ENCODE measurements at regions not wholly inside any gene's neighbourhood (a gene's known extent, or its start where the extent isn't known, plus 50 kb on each side); places are given as distances from the start of the nearest gene placed in this dataset.

DNA sequence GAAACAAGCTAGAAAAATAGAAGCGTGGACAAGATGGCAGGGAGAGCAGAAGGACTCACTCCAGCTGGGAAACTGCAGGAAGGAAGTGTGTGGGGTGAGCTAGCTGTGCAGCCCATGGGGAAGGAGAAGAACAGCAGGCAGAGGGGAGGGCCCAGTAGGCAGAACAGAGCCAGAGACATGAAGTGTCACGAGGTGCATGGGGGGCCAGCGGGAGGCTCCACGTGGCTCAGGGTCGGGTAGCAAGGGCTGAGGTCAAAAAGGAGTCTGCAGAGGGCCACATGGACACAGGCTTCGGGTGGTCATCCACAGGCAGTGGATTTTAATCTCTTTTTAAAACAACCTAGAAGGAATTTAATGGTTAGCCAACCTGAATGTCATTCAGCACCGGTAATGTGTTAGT, 669.0 kb downstream of the BCL11B start:
- WGBS, 2 experiments (ENCODE audit: extremely low coverage in 2 of 2, insufficient read length in 1 of 2), result 0% methylated on average over 1 of the region's 7 CpGs; no CpG with 5 or more reads in 1 of the 2 experiments
- no peak overlapping the region for H2BK15ac ChIP-seq (ENCODE audit: low read depth, low read length)
- no peak overlapping the region for H3K4me3 ChIP-seq (ENCODE audit: insufficient read depth, low read depth, low read length)
- ATAC-seq (ENCODE audit: low read depth) (no peak), DNase-seq (no peak)
- H3K18ac ChIP-seq (ENCODE audit: low read depth, low read length), result no peak overlapping the region
- no peak overlapping the region for H2AK5ac ChIP-seq (ENCODE audit: low read depth, low read length)
- no peak overlapping the region for H3K56ac ChIP-seq (ENCODE audit: extremely low read depth, insufficient read depth, low read length)
- no peak overlapping the region for H3K9ac ChIP-seq (ENCODE audit: low read depth, low read length)
- no peaks in the 10 kb centered on the region for H3K9me1 ChIP-seq (ENCODE audit: insufficient read depth, low read length)
- no peaks in the 10 kb centered on the region for H4K20me1 ChIP-seq (ENCODE audit: insufficient read depth, low read length)
- H2BK20ac ChIP-seq (ENCODE audit: low read depth, low read length), result no peak overlapping the region
- dilution Hi-C loops (cut with HindIII; ENCODE audit: low sequenced_read_pairs, unreplicated experiment), result no loop called here
- H3K4me2 ChIP-seq (ENCODE audit: low read depth, low read length), result no peak overlapping the region
- TF ChIP-seq MXI1 (IDR thresholded peaks at IDR 0.05; ENCODE audit: borderline replicate concordance, low read depth, low read length) (no peak), NFE2L2 (IDR thresholded peaks at IDR 0.05; ENCODE audit: low read depth, low read length) (no peak), MAZ (IDR thresholded peaks at IDR 0.05; ENCODE audit: borderline replicate concordance, low read depth, low read length) (no peak), RFX5 (IDR thresholded peaks at IDR 0.05; ENCODE audit: low read depth, low read length) (no peak), CHD1 (IDR thresholded peaks at IDR 0.05; ENCODE audit: low read depth, low read length) (no peak), RAD21 (IDR thresholded peaks at IDR 0.05; ENCODE audit: low read length) (no peak), FOS (IDR thresholded peaks at IDR 0.05; ENCODE audit: low read depth, low read length) (no peak), BHLHE40 (IDR thresholded peaks at IDR 0.05; ENCODE audit: low read depth, low read length) (no peak), CEBPB (IDR thresholded peaks at IDR 0.05; ENCODE audit: low read depth, low read length) (no peak), RCOR1 (IDR thresholded peaks at IDR 0.05; ENCODE audit: insufficient replicate concordance, low read length) (no peak), POLR2A (IDR thresholded peaks at IDR 0.05; ENCODE audit: low read depth, low read length) (no peak), MAFK (IDR thresholded peaks at IDR 0.05; ENCODE audit: low read depth, low read length) (no peak), SMC3 (IDR thresholded peaks at IDR 0.05; ENCODE audit: low read depth, low read length) (no peak)
- TF ChIP-seq, protein P1, sequence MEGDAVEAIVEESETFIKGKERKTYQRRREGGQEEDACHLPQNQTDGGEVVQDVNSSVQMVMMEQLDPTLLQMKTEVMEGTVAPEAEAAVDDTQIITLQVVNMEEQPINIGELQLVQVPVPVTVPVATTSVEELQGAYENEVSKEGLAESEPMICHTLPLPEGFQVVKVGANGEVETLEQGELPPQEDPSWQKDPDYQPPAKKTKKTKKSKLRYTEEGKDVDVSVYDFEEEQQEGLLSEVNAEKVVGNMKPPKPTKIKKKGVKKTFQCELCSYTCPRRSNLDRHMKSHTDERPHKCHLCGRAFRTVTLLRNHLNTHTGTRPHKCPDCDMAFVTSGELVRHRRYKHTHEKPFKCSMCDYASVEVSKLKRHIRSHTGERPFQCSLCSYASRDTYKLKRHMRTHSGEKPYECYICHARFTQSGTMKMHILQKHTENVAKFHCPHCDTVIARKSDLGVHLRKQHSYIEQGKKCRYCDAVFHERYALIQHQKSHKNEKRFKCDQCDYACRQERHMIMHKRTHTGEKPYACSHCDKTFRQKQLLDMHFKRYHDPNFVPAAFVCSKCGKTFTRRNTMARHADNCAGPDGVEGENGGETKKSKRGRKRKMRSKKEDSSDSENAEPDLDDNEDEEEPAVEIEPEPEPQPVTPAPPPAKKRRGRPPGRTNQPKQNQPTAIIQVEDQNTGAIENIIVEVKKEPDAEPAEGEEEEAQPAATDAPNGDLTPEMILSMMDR (conservative IDR thresholded peaks at IDR 0.05; ENCODE audit: low read depth, low read length), result no peak
- TF ChIP-seq, protein P2, sequence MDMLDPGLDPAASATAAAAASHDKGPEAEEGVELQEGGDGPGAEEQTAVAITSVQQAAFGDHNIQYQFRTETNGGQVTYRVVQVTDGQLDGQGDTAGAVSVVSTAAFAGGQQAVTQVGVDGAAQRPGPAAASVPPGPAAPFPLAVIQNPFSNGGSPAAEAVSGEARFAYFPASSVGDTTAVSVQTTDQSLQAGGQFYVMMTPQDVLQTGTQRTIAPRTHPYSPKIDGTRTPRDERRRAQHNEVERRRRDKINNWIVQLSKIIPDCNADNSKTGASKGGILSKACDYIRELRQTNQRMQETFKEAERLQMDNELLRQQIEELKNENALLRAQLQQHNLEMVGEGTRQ (IDR thresholded peaks at IDR 0.05; ENCODE audit: low read depth, low read length), result no peak
- TF ChIP-seq, protein P3, sequence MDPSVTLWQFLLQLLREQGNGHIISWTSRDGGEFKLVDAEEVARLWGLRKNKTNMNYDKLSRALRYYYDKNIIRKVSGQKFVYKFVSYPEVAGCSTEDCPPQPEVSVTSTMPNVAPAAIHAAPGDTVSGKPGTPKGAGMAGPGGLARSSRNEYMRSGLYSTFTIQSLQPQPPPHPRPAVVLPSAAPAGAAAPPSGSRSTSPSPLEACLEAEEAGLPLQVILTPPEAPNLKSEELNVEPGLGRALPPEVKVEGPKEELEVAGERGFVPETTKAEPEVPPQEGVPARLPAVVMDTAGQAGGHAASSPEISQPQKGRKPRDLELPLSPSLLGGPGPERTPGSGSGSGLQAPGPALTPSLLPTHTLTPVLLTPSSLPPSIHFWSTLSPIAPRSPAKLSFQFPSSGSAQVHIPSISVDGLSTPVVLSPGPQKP (IDR thresholded peaks at IDR 0.05; ENCODE audit: borderline replicate concordance, low read depth, low read length), result no peak
- no peak overlapping the region for H2AFZ ChIP-seq (replicated peaks; ENCODE audit: low read length, poor library complexity)
- H3K79me1 ChIP-seq (ENCODE audit: low read depth in 1 of 2, low read length in 2 of 2), result no peaks in the 10 kb centered on the region
- H3K4ac ChIP-seq (ENCODE audit: low read depth, low read length), result no peak overlapping the region
- H3K14ac ChIP-seq (replicated peaks; ENCODE audit: low read depth, low read length), result no peak overlapping the region
- H2BK5ac ChIP-seq (ENCODE audit: low read depth, low read length, poor library complexity, severe bottlenecking), result no peak overlapping the region
- H3K23ac ChIP-seq (ENCODE audit: low read depth, low read length), result no peak overlapping the region
- no peak overlapping the region for H2AK9ac ChIP-seq (replicated peaks; ENCODE audit: low read depth, low read length, poor library complexity)
- ChIA-PET POLR2A (ENCODE audit: unreplicated experiment) (no interaction called here), CTCF (no interaction called here)
- H3K4me1 ChIP-seq (ENCODE audit: control insufficient read depth, insufficient read depth, low read length), result no peaks in the 10 kb centered on the region
- H3K9me3 ChIP-seq (ENCODE audit: control insufficient read depth, insufficient read depth, low read length), result peaks cover 40% of the 10 kb centered on the region
- no peak overlapping the region for H2BK120ac ChIP-seq (ENCODE audit: low read depth, low read length)
- H3K36me3 ChIP-seq (ENCODE audit: control insufficient read depth, insufficient read depth, low read length), result no peaks in the 10 kb centered on the region
- no peak overlapping the region for H4K8ac ChIP-seq (ENCODE audit: low read depth in 2 of 2, low read length in 2 of 2)
- no peak overlapping the region for H4K91ac ChIP-seq (ENCODE audit: insufficient read depth, low read depth, low read length)
- H3K27me3 ChIP-seq (ENCODE audit: control insufficient read depth, insufficient read depth, low read length), result no peaks in the 10 kb centered on the region
- H3K27ac ChIP-seq (ENCODE audit: insufficient read depth, low read length), result no peak overlapping the region
- no peak overlapping the region for H4K5ac ChIP-seq (ENCODE audit: low read depth, low read length)
- BruUV-seq (replicated peaks), result no TSS peak
- intact Hi-C loops (cut with micrococcal nuclease), result no loop called here
- in situ Hi-C loops (cut with MboI; ENCODE audit: low sequenced_read_pairs), result no loop called here

Measured in IMR-90 (cell line).